ENCODE measurements at regions not wholly inside any gene's neighbourhood (a gene's known extent, or its start where the extent isn't known, plus 50 kb on each side); places are given as distances from the start of the nearest gene placed in this dataset.

DNA sequence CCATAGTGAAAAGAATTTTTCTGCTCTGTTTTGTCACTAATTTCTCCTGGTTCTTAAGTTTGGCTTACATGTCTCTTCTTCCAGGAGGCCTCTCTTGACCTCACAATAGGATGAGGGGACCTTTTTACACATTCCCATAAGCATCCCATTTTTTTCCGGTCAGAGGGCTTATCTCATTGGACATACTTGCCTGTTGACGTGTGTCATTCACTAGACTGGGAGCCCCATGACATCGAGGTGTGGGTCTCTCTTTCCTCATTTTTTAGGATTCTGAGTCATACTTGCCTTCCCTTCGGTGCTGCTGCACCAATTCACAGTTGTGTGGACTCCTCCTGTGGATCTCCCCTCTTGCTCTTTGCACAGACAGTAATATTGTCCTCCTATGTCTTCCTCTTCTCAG is 601.8 kb downstream of the GATA3 start:
- no peak for TF ChIP-seq BHLHE40 (IDR thresholded peaks at IDR 0.05; ENCODE audit: low read depth, low read length)
- no peak for TF ChIP-seq CHD1 (IDR thresholded peaks at IDR 0.05; ENCODE audit: low read depth, low read length)
- TF ChIP-seq, protein P1, sequence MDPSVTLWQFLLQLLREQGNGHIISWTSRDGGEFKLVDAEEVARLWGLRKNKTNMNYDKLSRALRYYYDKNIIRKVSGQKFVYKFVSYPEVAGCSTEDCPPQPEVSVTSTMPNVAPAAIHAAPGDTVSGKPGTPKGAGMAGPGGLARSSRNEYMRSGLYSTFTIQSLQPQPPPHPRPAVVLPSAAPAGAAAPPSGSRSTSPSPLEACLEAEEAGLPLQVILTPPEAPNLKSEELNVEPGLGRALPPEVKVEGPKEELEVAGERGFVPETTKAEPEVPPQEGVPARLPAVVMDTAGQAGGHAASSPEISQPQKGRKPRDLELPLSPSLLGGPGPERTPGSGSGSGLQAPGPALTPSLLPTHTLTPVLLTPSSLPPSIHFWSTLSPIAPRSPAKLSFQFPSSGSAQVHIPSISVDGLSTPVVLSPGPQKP (IDR thresholded peaks at IDR 0.05; ENCODE audit: borderline replicate concordance, low read depth, low read length): no peak
- TF ChIP-seq, protein P2, sequence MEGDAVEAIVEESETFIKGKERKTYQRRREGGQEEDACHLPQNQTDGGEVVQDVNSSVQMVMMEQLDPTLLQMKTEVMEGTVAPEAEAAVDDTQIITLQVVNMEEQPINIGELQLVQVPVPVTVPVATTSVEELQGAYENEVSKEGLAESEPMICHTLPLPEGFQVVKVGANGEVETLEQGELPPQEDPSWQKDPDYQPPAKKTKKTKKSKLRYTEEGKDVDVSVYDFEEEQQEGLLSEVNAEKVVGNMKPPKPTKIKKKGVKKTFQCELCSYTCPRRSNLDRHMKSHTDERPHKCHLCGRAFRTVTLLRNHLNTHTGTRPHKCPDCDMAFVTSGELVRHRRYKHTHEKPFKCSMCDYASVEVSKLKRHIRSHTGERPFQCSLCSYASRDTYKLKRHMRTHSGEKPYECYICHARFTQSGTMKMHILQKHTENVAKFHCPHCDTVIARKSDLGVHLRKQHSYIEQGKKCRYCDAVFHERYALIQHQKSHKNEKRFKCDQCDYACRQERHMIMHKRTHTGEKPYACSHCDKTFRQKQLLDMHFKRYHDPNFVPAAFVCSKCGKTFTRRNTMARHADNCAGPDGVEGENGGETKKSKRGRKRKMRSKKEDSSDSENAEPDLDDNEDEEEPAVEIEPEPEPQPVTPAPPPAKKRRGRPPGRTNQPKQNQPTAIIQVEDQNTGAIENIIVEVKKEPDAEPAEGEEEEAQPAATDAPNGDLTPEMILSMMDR (conservative IDR thresholded peaks at IDR 0.05; ENCODE audit: low read depth, low read length): no peak
- TF ChIP-seq NFE2L2 (IDR thresholded peaks at IDR 0.05; ENCODE audit: low read depth, low read length): no peak
- TF ChIP-seq RAD21 (IDR thresholded peaks at IDR 0.05; ENCODE audit: low read length): no peak
- no peak for TF ChIP-seq MAFK (IDR thresholded peaks at IDR 0.05; ENCODE audit: low read depth, low read length)
- TF ChIP-seq MXI1 (IDR thresholded peaks at IDR 0.05; ENCODE audit: borderline replicate concordance, low read depth, low read length): no peak
- no peak for TF ChIP-seq CEBPB (IDR thresholded peaks at IDR 0.05; ENCODE audit: low read depth, low read length)
- TF ChIP-seq MAZ (IDR thresholded peaks at IDR 0.05; ENCODE audit: borderline replicate concordance, low read depth, low read length): no peak
- TF ChIP-seq POLR2A (IDR thresholded peaks at IDR 0.05; ENCODE audit: low read depth, low read length): no peak
- TF ChIP-seq, protein P3, sequence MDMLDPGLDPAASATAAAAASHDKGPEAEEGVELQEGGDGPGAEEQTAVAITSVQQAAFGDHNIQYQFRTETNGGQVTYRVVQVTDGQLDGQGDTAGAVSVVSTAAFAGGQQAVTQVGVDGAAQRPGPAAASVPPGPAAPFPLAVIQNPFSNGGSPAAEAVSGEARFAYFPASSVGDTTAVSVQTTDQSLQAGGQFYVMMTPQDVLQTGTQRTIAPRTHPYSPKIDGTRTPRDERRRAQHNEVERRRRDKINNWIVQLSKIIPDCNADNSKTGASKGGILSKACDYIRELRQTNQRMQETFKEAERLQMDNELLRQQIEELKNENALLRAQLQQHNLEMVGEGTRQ (IDR thresholded peaks at IDR 0.05; ENCODE audit: low read depth, low read length): no peak
- TF ChIP-seq RFX5 (IDR thresholded peaks at IDR 0.05; ENCODE audit: low read depth, low read length): no peak
- TF ChIP-seq FOS (IDR thresholded peaks at IDR 0.05; ENCODE audit: low read depth, low read length): no peak
- Histone ChIP-seq H3K36me3 (ENCODE audit: control insufficient read depth, insufficient read depth, low read length) (no peaks in the 10 kb centered on the region), H3K14ac (replicated peaks; ENCODE audit: low read depth, low read length) (no peak overlapping the region), H3K9ac (ENCODE audit: low read depth, low read length) (no peak overlapping the region), H3K23ac (ENCODE audit: low read depth, low read length) (no peak overlapping the region), H3K9me1 (ENCODE audit: insufficient read depth, low read length) (no peaks in the 10 kb centered on the region), H2BK15ac (ENCODE audit: low read depth, low read length) (no peak overlapping the region), H3K27me3 (ENCODE audit: control insufficient read depth, insufficient read depth, low read length) (no peaks in the 10 kb centered on the region), H4K20me1 (ENCODE audit: insufficient read depth, low read length) (no peaks in the 10 kb centered on the region), H3K18ac (ENCODE audit: low read depth, low read length) (no peak overlapping the region), H3K4me1 (ENCODE audit: control insufficient read depth, insufficient read depth, low read length) (no peaks in the 10 kb centered on the region), H2AK5ac (ENCODE audit: low read depth, low read length) (no peak overlapping the region), H2AFZ (replicated peaks; ENCODE audit: low read length, poor library complexity) (no peak overlapping the region), H2AK9ac (replicated peaks; ENCODE audit: low read depth, low read length, poor library complexity) (no peak overlapping the region), H3K4me2 (ENCODE audit: low read depth, low read length) (no peak overlapping the region), H2BK5ac (ENCODE audit: low read depth, low read length, poor library complexity, severe bottlenecking) (no peak overlapping the region), H4K5ac (ENCODE audit: low read depth, low read length) (no peak overlapping the region), H2BK120ac (ENCODE audit: low read depth, low read length) (no peak overlapping the region), H3K79me1 (ENCODE audit: low read depth in 1 of 2, low read length in 2 of 2) (no peaks in the 10 kb centered on the region), H4K91ac (ENCODE audit: insufficient read depth, low read depth, low read length) (no peak overlapping the region), H3K4me3 (ENCODE audit: insufficient read depth, low read depth, low read length) (no peak overlapping the region), H3K27ac (ENCODE audit: insufficient read depth, low read length) (no peak overlapping the region), H3K9me3 (ENCODE audit: control insufficient read depth, insufficient read depth, low read length) (peaks cover 3% of the 10 kb centered on the region), H3K4ac (ENCODE audit: low read depth, low read length) (no peak overlapping the region), H2BK20ac (ENCODE audit: low read depth, low read length) (no peak overlapping the region), H4K8ac (ENCODE audit: low read depth in 2 of 2, low read length in 2 of 2) (no peak overlapping the region), H3K56ac (ENCODE audit: extremely low read depth, insufficient read depth, low read length) (no peak overlapping the region)
- intact Hi-C loops (cut with micrococcal nuclease) (no loop called here), in situ Hi-C loops (cut with MboI; ENCODE audit: low sequenced_read_pairs) (no loop called here), dilution Hi-C loops (cut with HindIII; ENCODE audit: low sequenced_read_pairs, unreplicated experiment) (no loop called here)
- POLR2A ChIA-PET (ENCODE audit: unreplicated experiment): no interaction called here
- CTCF ChIA-PET: no interaction called here
- WGBS, 2 experiments (ENCODE audit: extremely low coverage in 2 of 2, insufficient read length in 1 of 2): 14% methylated on average over 1 of the region's 4 CpGs; no CpG with 5 or more reads in 1 of the 2 experiments
- no peak for ATAC-seq (ENCODE audit: low read depth)
- BruUV-seq (replicated peaks): no TSS peak
- no peak for DNase-seq

Data from IMR-90 (cell line).